ENCODE measurements at regions not wholly inside any gene's neighbourhood (a gene's known extent, or its start where the extent isn't known, plus 50 kb on each side); places are given as distances from the start of the nearest gene placed in this dataset.

DNA sequence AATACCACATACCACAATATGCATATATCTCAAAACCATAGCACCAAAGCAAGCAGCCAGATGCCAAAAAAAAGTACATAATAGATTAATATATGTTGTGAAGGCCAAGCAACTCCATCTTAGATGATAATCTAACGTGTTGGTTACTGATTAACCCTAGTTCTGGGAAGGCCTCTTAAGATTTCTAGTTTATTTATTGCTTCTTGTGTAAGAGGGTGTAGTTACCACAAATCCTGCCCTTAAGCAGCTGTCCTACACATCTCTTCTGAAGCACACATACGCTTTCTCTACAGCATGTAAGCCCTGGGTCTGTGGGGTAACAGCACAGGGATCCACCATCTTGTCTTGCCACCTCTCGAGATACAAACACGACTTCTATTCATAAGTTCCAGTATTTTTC, 236.8 kb upstream of the AVPR1A start:
- H3K4me3 ChIP-seq (ENCODE audit: low read depth in 2 of 2, low read length in 2 of 2): no peak overlapping the region
- in situ Hi-C loops (cut with HindIII; ENCODE audit: low pct_unique_long_range_greater_than_20kb, low sequenced_read_pairs) (no loop called here), intact Hi-C loops (cut with micrococcal nuclease; ENCODE audit: unreplicated experiment) (no loop called here)
- DNase-seq (ENCODE audit: low read depth, low spot score) (no peak), ATAC-seq (no peak)
- H3K36me3 ChIP-seq (ENCODE audit: control insufficient read depth, insufficient read depth, low read length): no peaks in the 10 kb centered on the region
- no peaks in the 10 kb centered on the region for H3K4me1 ChIP-seq (ENCODE audit: control insufficient read depth, insufficient read depth, low read length)
- H3K27ac ChIP-seq (ENCODE audit: low read length): no peak overlapping the region
- POLR2A ChIA-PET: no interaction called here
- BruUV-seq (replicated peaks): no TSS peak
- peaks cover 6% of the 10 kb centered on the region; the same call in 1 of the 2 replicates for H3K27me3 ChIP-seq (ENCODE audit: control insufficient read depth, insufficient read depth, low read length)
- H3K9me3 ChIP-seq (ENCODE audit: control insufficient read depth, insufficient read depth, low read depth, low read length): no peaks in the 10 kb centered on the region
- TF ChIP-seq SIN3A (IDR thresholded peaks at IDR 0.05; ENCODE audit: borderline replicate concordance, insufficient read depth, low read depth, low read length) (no peak), CTCF (IDR thresholded peaks at IDR 0.05) (no peak), REST (IDR thresholded peaks at IDR 0.05; ENCODE audit: insufficient read depth in 1 of 2, low read depth in 2 of 2, low read length in 1 of 2) (no peak), POLR2AphosphoS5 (IDR thresholded peaks at IDR 0.05; ENCODE audit: low read depth, low read length) (no peak), TCF7L2 (IDR thresholded peaks at IDR 0.05; ENCODE audit: low read depth, low read length) (no peak)
- CTCF ChIA-PET: no interaction called here

DNA sequence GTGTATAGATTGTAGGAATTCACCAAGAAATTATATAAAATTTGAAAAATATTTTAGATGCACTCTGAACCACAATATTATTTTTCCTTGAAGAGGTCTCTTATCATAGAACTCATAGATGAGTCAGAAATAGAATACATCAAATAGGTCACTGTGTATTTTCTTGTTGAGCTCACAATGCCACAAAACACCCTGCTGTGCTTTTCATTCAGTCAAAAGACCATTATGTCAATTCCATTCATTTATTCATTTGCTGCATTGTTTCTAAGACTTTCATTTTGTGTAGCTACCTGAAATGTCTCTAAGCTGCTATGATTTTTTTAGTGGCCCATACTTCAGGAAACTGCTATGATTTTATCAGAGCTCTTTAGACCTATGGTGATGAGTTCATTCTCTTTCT, 231.9 kb upstream of the AVPR1A start:
- Histone ChIP-seq H3K9me3 (ENCODE audit: control insufficient read depth, insufficient read depth, low read depth, low read length) (no peaks in the 10 kb centered on the region), H3K27me3 (ENCODE audit: control insufficient read depth, insufficient read depth, low read length) (0 out of 2 replicates have a peak, but pooled peaks cover 2% of the 10 kb centered on the region), H3K4me1 (ENCODE audit: control insufficient read depth, insufficient read depth, low read length) (no peaks in the 10 kb centered on the region), H3K4me3 (ENCODE audit: low read depth in 2 of 2, low read length in 2 of 2) (no peak overlapping the region), H3K27ac (ENCODE audit: low read length) (no peak overlapping the region), H3K36me3 (ENCODE audit: control insufficient read depth, insufficient read depth, low read length) (no peaks in the 10 kb centered on the region)
- in situ Hi-C loops (cut with HindIII; ENCODE audit: low pct_unique_long_range_greater_than_20kb, low sequenced_read_pairs): no loop called here
- CTCF ChIA-PET: no interaction called here
- DNase-seq (ENCODE audit: low read depth, low spot score) (no peak), ATAC-seq (no peak)
- BruUV-seq (replicated peaks): no TSS peak
- intact Hi-C loops (cut with micrococcal nuclease; ENCODE audit: unreplicated experiment): no loop called here
- POLR2A ChIA-PET: no interaction called here
- no peak for TF ChIP-seq REST (IDR thresholded peaks at IDR 0.05; ENCODE audit: insufficient read depth in 1 of 2, low read depth in 2 of 2, low read length in 1 of 2)
- TF ChIP-seq SIN3A (IDR thresholded peaks at IDR 0.05; ENCODE audit: borderline replicate concordance, insufficient read depth, low read depth, low read length): no peak
- no peak for TF ChIP-seq CTCF (IDR thresholded peaks at IDR 0.05)
- TF ChIP-seq TCF7L2 (IDR thresholded peaks at IDR 0.05; ENCODE audit: low read depth, low read length): no peak
- no peak for TF ChIP-seq POLR2AphosphoS5 (IDR thresholded peaks at IDR 0.05; ENCODE audit: low read depth, low read length)
